Ovary (tissue), 3 donors: ENCODE measurements at regions not wholly inside any gene's neighbourhood (a gene's known extent, or its start where the extent isn't known, plus 50 kb on each side); places are given as distances from the start of the nearest gene placed in this dataset.

Experiments used
- EP300 ChIP-seq: sonication (generic); formaldehyde crosslinking; IDR thresholded peaks from one replicate; pipeline ENCODE4 v1.6.1; 2017; ENCODE audit warnings: antibody characterized with exemption
- POLR2A ChIP-seq: fragments of 450-650 bp; IDR thresholded peaks from one replicate; pipeline ENCODE4 v1.6.1; 2017; ENCODE audit warnings: antibody characterized with exemption, mild to moderate bottlenecking, moderate library complexity
- TF ChIP-seq, protein P1 (sequence below), 3 donors: fragments of 450-650 bp in 2 of 3; fragments of 200-600 bp in 1 of 3; IDR thresholded peaks; one replicate each; pipeline versions ENCODE4 v1.5.1 to v1.8.0; 2016 to 2022; ENCODE audit warnings: antibody characterized with exemption in 3 of 3, mild to moderate bottlenecking in 1 of 3
- donor health status: DM: no; HTN: no; CAD: no.

DNA sequence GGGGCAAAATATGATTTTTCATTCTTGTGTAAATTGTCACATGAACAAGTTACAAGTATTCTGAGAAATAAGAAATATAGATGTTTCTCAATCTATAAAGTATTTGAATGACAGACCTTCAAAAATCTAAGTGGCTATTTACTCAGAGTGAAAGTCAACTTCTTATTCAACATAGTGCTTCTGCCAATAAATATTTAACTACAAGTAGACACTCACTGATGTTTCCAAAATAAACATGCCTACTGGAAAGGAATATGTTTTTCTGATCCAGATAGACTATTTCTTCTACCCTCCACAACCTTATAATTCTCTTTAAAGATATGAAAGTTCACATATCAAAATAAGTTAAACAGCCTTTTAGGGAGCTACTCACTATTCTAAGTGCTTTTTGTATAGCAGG, 296.3 kb downstream of the DSC3 start:
- TF ChIP-seq, protein P1, sequence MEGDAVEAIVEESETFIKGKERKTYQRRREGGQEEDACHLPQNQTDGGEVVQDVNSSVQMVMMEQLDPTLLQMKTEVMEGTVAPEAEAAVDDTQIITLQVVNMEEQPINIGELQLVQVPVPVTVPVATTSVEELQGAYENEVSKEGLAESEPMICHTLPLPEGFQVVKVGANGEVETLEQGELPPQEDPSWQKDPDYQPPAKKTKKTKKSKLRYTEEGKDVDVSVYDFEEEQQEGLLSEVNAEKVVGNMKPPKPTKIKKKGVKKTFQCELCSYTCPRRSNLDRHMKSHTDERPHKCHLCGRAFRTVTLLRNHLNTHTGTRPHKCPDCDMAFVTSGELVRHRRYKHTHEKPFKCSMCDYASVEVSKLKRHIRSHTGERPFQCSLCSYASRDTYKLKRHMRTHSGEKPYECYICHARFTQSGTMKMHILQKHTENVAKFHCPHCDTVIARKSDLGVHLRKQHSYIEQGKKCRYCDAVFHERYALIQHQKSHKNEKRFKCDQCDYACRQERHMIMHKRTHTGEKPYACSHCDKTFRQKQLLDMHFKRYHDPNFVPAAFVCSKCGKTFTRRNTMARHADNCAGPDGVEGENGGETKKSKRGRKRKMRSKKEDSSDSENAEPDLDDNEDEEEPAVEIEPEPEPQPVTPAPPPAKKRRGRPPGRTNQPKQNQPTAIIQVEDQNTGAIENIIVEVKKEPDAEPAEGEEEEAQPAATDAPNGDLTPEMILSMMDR (IDR thresholded peaks at IDR 0.05): no peak
- TF ChIP-seq POLR2A: no peak
- TF ChIP-seq EP300: no peak
